ENCODE measurements at regions not wholly inside any gene's neighbourhood (a gene's known extent, or its start where the extent isn't known, plus 50 kb on each side); places are given as distances from the start of the nearest gene placed in this dataset.
"Not testable (repeated sequence)": the region's sequence is repeated elsewhere in the genome, so short reads cannot be mapped to it uniquely, and the experiment has no call there.

DNA sequence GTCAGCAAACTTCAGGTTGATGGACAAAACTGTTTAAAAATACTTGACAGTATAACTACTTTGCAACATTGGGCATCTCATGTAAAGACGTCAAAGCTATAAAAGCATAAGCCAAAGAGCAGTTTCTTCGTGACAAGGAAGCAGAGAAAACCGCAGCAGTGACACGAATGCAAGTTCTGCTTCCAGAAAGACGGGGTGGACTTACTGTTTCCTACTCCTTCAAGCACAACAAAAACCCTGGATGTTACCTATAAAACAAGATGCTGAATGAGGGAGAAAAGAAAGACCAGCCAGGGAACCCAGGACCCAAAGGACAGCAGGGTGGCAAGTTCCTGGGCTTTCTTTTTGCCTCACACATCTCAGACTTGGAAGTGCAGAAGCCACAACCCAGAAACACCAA, 98.0 kb downstream of the DLL1 start:
- DNase-seq = no peak

DNA sequence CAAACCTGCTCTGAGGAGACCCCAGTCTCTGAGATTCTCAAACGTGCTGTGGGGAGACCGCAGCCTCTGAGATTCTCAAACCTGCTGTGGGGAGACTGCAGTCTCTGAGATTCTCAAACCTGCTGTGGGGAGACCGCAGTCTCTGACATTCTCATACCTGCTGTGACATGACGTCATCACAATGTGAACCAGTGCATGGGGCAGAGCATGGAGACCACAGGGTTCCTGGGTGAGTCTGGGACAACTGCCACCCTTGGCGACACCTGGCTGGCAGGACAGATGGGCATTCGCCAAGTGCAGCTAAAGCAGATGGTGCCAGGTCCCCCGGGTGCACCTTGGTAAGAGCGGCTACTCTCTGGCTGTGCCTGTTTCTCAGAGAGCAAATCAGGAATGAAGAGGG, 98.8 kb downstream of the DLL1 start:
- not testable (repeated sequence) for DNase-seq

DNA sequence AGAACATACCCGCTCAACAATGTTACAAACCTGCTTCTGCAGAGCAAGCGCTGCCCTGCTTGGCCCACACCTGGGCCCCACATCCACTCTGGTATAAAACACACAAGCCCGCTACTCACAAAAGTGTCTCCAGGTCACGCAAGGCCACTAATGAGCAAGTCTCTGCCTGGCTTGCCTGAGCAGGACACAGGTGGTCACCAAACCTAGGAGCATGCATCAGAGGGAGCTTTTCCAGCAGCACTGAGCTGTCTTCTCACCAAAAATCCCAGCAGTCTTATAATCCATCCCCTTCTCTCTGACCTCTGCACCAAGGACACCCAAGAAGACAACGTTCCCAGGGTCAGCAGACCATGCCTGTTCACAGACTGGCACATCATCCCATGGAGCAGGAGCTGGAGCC, 100.8 kb downstream of the DLL1 start:
- DNase-seq = no peak

DNA sequence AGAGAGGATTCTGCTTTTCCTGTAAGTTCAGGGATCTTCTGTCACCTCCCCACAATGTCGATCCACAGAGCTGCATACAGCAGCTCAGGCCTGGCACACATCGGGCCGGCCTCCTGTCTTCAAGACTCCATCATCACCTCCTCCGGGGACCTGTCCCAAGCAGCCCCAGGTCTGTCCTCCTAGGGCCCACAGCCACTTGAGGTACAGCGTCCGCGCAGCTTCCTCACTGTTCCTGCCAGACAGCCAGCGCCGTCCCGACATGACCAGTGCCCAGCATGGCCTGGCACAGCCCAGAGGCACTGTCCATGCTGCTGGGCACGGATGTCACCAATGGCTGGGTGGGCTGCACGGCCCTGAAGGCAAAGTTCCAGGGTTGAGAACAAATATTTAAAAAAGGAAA, 101.6 kb downstream of the DLL1 start:
- DNase-seq = no peak

DNA sequence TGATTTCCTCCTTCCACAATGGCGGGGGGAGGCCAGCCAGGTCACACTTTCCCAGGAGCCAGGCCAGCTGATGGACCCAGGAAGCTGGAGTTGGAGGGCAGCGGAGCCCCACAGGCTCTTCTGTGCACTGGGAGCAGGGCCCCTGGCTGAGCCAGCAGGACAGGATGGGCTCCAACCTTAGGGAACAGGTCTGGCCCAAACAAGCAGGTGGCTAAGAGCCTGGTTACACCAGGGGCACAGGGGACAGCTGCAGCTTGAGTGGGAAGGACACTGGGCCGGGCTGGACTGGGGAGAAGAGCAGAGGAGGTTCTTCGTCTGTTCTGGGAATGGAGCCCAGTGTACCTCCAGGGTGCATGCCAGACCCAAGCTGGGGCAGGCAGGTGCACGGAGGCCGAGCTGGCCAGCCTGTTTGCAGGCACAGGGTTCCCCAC, 102.3 kb downstream of the DLL1 start:
- DNase-seq = no peak

DNA sequence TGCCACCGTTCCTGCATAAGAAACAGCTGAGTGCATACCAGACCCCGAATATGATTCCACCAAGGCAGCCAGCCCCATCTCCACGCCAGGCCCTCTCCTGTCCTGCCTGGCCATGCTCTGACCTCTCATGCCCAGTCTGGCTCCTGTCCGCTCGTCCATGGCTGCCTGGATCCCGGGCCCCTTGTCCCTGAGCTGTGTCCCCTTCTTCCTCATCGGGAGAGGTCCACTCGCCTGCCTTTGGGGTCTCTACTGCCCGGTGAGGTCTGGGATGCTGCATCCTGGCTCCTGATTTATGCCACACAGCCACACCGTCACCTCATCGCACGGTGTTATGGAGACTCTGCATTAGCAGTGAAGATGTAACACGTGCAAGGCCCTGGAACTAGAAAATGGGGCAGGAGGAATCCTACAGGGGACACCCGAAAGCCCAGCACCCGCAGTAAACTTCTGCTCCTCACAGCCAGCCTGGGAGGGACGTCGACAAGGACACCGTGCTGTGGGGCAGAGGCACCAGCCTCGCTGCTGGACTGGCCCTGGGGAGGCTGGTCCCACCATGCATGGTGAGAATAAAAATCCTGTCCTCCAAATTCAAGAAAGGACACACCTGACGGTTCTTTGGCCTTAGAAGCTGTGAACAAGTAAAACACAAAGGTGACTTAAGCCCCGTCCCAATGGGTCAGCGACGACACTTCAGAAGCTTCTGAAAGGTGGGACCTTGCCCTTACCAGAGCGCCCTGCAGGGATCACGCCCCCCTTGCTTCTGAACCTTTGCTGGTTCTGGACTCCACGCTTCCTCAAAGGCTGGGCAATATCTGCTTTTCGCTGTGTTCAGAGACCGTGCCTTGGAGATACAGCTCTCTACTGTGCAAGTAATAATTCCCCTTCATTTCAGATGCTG, 103.0 kb downstream of the DLL1 start:
- no peak for DNase-seq

DNA sequence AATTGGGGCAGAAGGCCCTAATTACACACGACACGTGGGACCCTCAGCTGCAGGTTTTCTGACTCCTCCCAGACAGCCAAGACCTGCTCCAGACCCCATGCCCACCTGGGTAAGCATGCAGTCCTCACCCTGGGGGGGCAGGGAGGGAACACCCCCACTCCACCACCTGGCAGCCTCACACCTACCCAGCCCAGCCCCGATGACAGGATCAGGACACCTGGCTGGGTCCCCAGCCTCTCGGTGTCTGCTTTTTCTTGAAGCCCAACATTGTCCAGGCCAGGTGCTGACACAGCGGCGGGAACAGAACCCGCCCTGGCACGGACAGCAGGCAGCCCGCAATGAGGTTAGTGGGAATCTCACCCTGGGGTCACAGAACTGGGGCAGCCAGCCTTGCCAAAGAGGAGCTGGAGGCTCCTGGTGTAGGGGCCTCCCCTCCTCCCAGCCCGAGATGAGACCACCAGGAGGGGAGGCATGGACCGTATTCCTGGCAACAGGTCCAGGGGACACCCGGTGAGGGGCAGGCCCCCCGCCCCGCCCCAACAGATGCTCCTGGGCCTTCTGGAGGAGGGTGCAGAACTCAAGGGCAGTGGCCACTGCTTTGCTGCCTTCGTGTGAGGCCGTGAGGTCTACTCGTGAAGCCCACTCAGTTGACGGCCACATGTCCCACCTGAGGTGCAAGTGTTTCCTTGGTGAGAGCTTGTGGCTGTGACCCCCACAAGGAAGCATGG, 103.8 kb downstream of the DLL1 start:
- DNase-seq = no peak

DNA sequence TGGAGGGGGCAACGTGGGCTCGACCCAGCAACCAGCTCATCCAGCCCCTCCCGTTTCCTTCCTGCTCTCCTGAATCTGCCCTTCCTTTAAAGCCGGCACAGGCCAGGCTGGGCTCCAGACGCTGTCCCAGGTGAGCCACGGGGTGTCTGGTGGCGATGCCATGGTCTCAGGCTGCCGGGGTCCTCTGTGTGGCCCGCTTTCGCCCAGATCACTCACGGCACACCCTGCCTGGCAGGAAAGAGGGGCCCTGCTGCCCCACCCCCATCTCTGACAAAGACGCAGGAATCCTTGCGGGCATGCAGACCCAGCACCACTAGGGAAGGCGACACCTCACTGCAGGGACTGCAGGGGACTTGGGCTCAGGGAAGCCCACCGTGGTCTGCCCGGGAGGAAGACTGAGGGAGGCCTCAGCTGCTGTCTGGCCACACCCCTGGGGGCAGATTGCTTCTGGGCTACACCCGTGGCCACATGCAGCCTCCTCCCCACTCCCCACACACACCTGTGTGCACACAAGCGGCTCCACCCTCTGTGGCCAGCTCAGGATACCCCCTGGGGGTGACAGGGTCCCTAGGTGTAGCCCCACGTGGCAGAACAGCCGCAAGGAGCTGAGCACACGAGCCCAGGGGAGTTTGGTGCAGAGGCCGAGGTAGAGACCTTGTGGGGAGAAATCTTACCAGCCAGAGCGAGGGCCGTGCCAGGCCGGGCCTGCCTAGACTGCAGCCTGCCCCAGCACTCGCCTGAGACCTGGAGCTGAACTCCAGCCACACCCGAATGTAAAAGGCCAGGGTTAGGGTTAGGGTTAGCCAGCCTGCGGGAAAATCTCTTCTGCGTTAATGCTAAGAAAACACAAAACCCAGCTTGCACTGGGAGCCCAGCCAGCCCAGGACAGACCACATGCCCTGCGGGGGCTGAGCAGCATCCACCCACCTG, 104.6 kb downstream of the DLL1 start:
- DNase-seq = no peak

DNA sequence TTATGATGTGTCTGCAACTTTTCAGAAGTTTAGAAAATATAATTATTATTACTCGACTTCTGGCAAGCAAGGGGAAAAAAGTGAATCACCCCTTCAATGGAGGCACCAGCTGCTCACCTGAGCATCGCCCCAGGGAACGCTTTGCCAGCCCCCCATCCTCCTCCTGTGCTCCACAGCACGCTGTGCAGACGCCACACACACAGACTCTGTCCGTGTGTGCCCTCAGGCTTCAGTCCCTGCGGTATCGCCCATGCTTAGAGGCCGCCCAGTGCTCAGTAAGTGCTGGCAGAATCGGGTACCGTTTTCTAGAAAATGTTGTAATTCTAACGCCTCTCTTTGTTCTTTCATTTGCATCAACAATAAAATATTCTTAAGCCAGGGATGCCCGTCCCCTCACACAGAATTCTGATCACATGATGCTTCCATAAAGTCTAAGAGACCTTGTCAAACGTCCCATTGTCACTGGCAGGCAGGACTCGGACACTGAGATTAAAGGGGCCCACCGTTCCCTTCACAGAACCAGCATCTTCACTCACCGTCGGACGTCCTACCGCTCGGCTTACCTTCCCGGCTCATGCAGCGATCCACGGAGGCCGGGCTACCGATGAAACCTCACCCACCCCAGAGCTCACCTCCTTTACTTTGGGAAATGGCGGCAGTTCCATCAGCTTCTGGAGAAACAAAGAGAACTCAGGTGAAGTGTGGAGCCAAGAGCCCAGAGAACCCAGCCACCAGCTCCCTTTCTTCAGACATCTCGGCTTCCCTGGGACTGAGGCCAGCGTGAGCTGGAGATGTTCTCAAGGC, 105.5 kb downstream of the DLL1 start:
- DNase-seq = no peak

DNA sequence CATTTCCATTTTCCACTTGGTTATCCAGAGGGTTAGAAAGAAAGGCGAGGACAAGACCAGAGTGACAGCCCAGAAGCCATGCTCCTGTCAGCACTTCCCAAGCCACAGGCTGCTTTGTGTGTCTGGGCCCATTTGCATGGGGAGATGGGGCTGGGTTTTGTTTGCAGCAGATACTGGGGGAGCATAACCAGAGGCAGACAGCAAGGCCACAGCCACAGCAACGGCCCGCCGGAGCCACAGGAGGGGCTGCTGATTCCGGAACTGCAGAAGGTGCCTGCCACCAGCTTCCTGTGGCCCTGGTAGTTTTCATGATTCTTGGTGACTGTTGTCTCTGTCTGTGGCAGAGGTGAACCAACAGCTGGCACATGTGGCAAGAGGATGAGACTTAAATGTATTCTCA, 106.6 kb downstream of the DLL1 start:
- DNase-seq = no peak

DNA sequence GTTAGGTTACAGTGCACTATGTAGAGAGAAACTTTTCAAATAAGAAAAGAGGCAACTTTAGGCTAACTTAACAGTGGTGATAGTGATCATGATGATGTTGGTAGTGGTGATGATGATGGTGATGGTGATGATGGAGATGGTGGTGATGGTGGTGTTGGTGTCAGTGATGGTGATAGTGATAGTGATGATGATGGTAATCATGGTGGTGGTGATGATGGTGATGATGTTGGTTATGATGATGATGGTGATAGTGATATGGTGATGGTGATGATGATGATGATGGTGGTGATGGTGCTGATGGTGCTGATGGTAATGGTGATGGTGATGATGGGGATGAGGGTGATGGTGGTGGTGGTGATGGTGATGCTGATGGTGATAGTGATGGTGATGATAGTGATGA, 107.4 kb downstream of the DLL1 start:
- no peak for DNase-seq

DNA sequence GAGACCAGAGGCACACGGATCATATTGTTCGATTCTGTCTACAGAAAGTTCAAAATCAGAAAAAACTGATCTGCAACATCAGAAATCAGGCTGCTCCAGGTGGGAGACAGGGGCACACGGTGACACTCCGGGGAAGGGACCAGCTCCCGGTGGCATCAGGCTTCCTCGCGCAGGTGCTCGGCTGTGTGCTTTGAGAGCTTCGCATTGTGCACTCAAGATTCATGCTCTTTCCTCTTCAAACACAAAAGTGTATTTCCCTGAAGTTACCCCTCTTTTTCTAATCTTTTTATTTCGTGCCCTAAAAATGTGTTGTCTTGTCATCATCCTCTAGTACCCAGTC, 108.1 kb downstream of the DLL1 start:
- no peak for DNase-seq

DNA sequence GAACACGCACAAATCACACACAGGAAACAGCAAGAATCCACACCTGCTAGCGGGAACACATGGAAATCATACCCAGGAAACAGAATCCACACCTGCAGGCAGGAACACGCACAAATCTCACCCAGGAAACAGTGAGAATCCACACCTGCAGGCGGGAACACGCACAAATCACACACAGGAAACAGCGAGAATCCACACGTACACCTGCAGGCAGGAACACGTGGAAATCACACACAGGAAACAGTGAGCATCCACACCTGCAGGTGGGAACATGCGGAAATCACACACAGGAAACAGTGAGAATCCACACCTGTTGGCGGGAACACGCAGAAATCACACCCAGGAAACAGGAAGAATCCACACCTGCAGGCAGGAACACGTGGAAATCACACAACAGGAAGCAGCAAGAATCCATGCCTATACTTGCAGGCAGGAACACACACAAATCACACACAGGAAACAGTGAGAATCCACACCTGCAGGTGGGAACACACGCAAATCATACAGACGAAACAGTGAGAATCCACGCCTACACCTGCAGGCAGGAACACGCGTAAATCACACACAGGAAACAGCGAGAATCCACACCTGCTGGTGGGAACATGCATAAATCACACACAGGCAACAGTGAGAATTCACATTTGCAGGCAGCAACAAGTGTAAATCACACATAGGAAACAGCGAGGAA, 108.6 kb downstream of the DLL1 start:
- DNase-seq = no peak

DNA sequence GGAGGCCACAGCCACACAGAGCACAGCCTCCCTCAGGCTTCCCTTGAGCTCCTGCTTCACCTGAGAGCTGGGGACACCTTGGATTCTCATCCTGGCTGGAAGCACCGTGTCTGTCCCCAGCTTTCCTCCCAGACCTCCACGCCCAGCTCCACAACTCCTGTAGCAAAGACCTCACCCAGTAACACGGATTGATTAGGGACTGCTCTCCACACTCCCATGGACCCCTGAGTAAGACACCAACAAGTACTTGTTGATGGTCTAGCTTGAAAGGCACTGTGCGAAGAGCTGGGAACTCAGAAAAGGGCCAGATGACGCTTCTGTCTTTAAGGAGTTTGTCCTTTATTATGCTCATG, 109.6 kb downstream of the DLL1 start:
- DNase-seq = no peak

DNA sequence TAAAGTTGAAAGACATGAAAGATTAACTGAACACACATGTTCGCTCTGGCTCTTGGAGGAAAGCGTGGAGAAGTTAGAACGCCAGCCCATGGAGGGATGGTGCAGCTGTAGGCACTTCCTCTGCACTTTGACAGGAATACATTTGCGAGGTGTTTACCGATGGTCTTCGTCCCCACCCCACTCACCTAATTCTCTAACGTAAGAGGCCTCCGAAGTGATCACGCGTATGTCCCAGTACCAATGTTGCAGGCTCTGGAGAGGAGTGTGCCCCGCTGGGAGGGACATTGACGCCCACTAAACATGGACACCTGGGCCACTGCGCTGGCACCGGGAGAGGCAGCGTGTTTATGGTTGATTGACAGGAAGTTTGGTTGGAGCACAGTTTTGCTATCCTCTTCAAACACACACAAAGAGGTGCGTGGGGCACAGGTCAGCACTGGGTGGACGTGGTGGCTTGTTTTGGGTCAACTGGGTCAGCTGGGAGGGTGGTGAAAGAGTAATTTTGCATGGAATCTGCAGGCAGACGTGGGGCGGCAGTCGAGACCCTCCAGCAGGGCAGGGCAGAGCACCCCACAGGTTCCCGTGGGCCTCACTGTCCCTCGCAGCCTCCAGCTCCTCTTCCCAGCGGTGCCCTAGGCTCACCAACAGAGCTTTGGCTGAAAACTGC, 110.1 kb downstream of the DLL1 start:
- no peak for DNase-seq

DNA sequence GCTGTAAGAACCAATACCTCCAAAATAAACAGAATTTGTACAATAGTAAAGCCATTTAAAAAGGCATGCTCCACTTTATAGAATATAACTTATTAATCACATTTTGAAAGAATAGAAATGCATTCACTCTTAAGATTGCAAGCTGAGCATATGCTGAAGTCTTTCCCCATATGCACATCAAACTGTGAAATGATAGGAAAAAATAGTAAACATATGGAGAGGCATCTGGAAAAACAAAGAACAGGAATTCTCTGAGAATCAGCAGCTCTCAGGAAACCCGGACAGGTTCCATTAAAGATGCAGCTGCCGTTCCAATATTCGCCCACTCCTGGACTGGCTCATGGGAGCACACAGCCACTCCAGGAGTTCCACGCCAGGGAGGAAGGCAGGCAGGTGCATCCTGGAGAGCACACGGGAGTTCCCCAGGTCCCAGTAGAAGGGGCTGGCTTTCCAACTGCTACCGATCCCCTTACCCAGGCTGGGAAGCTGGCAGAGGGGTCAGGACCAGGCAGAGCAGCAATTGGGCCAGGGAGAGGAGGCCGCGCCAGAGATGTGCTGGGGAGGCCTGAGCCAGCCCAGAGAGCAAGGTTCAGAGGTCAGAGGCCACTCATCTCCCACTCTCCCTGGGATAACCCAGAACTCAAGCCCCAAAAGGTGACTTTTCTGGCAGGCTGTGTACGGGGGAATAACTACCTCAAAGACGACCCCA, 111.1 kb downstream of the DLL1 start:
- DNase-seq = no peak

DNA sequence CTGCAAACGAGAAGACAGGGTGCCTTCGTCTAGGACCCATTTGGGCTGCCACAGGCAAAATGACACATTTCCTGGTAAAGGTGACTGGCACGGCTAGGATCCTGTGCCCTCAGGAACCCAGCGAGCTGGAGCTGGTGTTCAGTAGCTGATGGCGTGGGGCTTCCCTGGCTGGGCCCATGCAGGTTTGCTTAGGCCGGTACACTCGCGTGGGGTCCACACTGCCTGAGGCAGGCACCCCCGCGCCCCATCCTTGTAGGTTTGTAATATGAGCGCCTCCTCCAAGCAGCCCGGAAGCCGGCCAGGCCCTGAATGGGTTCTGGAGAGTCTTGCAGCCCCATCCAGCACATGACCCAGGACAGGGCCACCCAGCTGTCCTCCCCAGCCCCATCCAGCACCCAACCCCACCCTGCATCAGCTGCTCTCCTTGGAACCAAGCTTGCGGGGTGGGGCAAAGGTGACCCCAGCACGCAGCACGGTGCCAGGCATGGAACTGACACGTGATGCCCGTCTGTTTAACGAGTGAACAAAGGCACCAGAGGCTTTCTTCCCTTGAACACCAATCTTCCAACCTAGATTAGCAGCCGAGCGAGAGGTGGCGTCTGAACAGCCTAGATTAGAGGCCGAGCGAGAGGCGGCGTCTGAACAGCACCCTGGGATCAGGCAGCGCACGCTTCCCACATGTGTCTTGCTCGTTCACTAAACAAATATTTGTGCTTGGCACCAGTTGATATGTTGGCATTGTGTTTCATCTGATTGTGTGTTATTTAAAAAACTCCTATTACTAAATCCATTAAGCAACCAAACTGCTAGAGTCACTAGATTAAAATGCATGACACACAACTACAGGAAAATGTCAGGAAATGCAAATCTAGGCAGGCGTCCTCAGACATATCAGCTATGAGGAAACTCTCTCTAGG, 112.1 kb downstream of the DLL1 start:
- no peak for DNase-seq

DNA sequence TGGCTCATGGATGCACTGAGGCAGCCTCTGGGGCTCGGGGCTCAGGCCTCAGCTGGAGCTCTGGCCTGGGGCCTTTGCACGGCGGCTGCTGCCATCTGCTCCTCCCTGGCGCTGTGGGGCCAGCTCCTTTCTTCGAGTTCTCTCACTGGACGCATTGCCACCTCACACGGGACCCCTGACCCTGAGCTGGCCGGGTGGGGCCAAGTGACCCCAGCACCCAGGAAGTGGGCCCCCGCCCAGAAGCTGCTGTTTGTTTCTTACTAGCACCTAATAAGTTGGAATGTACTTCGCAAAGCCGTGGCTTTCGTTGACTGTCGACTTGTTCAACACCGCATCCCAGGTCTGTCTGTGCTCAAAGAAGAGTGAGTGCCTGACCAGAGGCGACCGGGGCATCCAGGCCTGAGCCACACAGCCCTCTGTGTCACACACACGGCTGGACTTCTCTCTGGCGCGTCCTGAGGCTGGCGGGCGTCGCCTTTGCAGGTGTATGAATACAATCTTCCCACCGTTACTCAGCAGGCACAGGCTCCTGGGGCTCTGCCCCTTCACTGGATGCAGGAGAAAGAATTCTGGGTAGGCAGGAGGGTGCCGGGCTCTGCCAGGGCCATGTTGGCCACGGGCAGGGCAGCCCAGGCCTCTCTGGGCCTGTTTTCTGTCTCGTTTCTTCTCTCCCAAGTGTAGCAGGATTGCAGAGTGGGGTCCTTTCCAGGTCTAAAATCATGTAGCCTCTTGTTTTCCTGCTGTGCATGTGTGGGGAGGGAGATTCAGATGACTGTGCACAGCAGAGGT, 112.9 kb downstream of the DLL1 start:
- no peak for DNase-seq
